HCT116 (cell line): ENCODE measurements at regions not wholly inside any gene's neighbourhood (a gene's known extent, or its start where the extent isn't known, plus 50 kb on each side); places are given as distances from the start of the nearest gene placed in this dataset.

Experiments used
- ATAC-seq: fragments of 200-7000 bp; cut with Tn5 transposase; 2 replicates; pipeline ENCODE4 v1.9.1; 2020; ENCODE audit warnings: mild to moderate bottlenecking, moderate library complexity
- BruUV-seq: library from RNA; stranded (reverse); fragments of 400-500 nt; replicated peaks from 2 replicates; lab custom pipeline; 2021; lab: Mats Ljungman, UMichigan
- CTCF ChIA-PET: fragments of 300-600 bp; sonication (Branson Sonifier 250); formaldehyde crosslinking; loops from one replicate; lab custom pipeline; 2021; ENCODE audit warnings: antibody characterized with exemption; lab: Charles Lee
- POLR2A ChIA-PET: fragments of 300-600, 350-600 bp; sonication (Branson Sonifier 250); formaldehyde crosslinking; loops from one replicate; lab custom pipeline; 2021; ENCODE audit warnings: antibody characterized with exemption; lab: Charles Lee
- RAD21 ChIA-PET, 2 experiments: fragments of 300-600 bp; sonication (Branson Sonifier 250); formaldehyde crosslinking; loops; one replicate each; lab custom pipeline; 2023; ENCODE audit warnings: low total read pairs in 2 of 2; ENCODE audit not compliant: uncharacterized antibody in 2 of 2, unreplicated experiment in 2 of 2, low non-redundant PET in 1 of 2; lab: Charles Lee
- DNase-seq: peaks from one replicate; pipeline ENCODE4 v3.0.0-alpha.2; 2010; ENCODE audit warnings: low read depth, low spot score
- H2AFZ ChIP-seq: fragments of 200-600 bp; shearing (Covaris generic), sonication (generic); 2 replicates; pipeline ENCODE4 v1.6.1; 2017; ENCODE audit warnings: low read depth, mixed run types, mixed read lengths, antibody characterized with exemption, low read length; ENCODE audit not compliant: poor library complexity, severe bottlenecking
- H3K27ac ChIP-seq: 2 replicates; pipeline ENCODE4 v1.5.1; 2012; ENCODE audit warnings: low read depth, low read length
- H3K27me3 ChIP-seq: fragments of 200-600 bp; sonication (generic); 2 replicates; pipeline ENCODE4 v1.6.1; 2016; ENCODE audit warnings: mixed run types, low read length, mixed read lengths; ENCODE audit not compliant: insufficient read depth
- H3K36me3 ChIP-seq, 2 experiments: fragments of 200-500 bp in 1 of 2; fragments of 200-600 bp in 1 of 2; sonication (Bioruptor generic) in 1 of 2; sonication (generic) in 1 of 2; 2 replicates each; pipeline versions ENCODE4 v1.5.1 to v1.6.1; 2014 to 2016; ENCODE audit warnings: low read length in 2 of 2, inconsistent platforms in 1 of 2, mixed read lengths in 1 of 2, mixed run types in 1 of 2; ENCODE audit not compliant: insufficient read depth in 2 of 2, control insufficient read depth in 1 of 2
- H3K4me1 ChIP-seq, 2 experiments: fragments of 200-600 bp in 1 of 2; sonication (generic) in 1 of 2; 2 replicates each; pipeline versions ENCODE4 v1.5.1 to v1.6.1; 2012 to 2017; ENCODE audit warnings: low read length in 2 of 2, inconsistent platforms in 1 of 2, mild to moderate bottlenecking in 1 of 2, mixed read lengths in 1 of 2, mixed run types in 1 of 2, moderate library complexity in 1 of 2; ENCODE audit not compliant: insufficient read depth in 2 of 2, control insufficient read depth in 1 of 2
- H3K4me2 ChIP-seq: fragments of 200-600 bp; sonication (generic); 2 replicates; pipeline ENCODE4 v1.6.1; 2017; ENCODE audit warnings: mixed run types, low read length, mixed read lengths
- H3K4me3 ChIP-seq, 2 experiments: fragments of 200-600 bp in 1 of 2; sonication (generic) in 1 of 2; replicated peaks in 1 of 2; 2 replicates each; pipeline ENCODE4 v1.5.1; 2011 to 2016; ENCODE audit warnings: low read length in 2 of 2, control low read depth in 1 of 2, low read depth in 1 of 2, mild to moderate bottlenecking in 1 of 2, mixed read lengths in 1 of 2, mixed run types in 1 of 2
- H3K79me2 ChIP-seq: fragments of 200-600 bp; sonication (generic); 2 replicates; pipeline ENCODE4 v1.6.1; 2017; ENCODE audit warnings: mild to moderate bottlenecking, mixed run types, low read length, moderate library complexity, mixed read lengths; ENCODE audit not compliant: insufficient read depth
- H3K9ac ChIP-seq: fragments of 200-600 bp; sonication (generic); 2 replicates; pipeline ENCODE4 v1.6.1; 2016; ENCODE audit warnings: low read length, mixed read lengths
- H3K9me2 ChIP-seq: fragments of 200-600 bp; sonication (generic), shearing (Covaris generic); 2 replicates; pipeline ENCODE4 v1.6.1; 2017; ENCODE audit warnings: mixed run types, mild to moderate bottlenecking, moderate library complexity; ENCODE audit not compliant: insufficient read depth
- H3K9me3 ChIP-seq, 2 experiments: fragments of 200-500 bp in 1 of 2; fragments of 200-600 bp in 1 of 2; sonication (Bioruptor generic) in 1 of 2; sonication (generic) in 1 of 2; 2 replicates each; pipeline ENCODE4 v1.6.1; 2014 to 2017; ENCODE audit warnings: low read length in 2 of 2, mixed read lengths in 2 of 2, inconsistent platforms in 1 of 2, low read depth in 1 of 2, mild to moderate bottlenecking in 1 of 2, mixed run types in 1 of 2, moderate library complexity in 1 of 2; ENCODE audit not compliant: control insufficient read depth in 1 of 2, insufficient read depth in 1 of 2
- H4K20me1 ChIP-seq: fragments of 200-600 bp; sonication (generic), shearing (Covaris generic); 2 replicates; pipeline ENCODE4 v1.6.1; 2017; ENCODE audit warnings: mixed run types, mild to moderate bottlenecking, moderate library complexity; ENCODE audit not compliant: insufficient read depth
- ATF3 ChIP-seq: IDR thresholded peaks from 2 replicates; pipeline ENCODE4 v1.6.1; 2012
- CTCF ChIP-seq, 3 experiments: fragments of 200-600 bp in 1 of 3; sonication (generic) in 1 of 3; IDR thresholded peaks in 2 of 3; conservative IDR thresholded peaks in 1 of 3; 2 replicates each; pipeline ENCODE4 v1.5.1; 2012 to 2017; ENCODE audit warnings: low read depth in 2 of 3, low read length in 2 of 3, antibody characterized with exemption in 1 of 3, borderline replicate concordance in 1 of 3, control low read depth in 1 of 3, mild to moderate bottlenecking in 1 of 3, mixed read lengths in 1 of 3, mixed run types in 1 of 3, moderate library complexity in 1 of 3; ENCODE audit not compliant: insufficient read depth in 1 of 3
- EGR1 ChIP-seq: IDR thresholded peaks from 2 replicates; pipeline ENCODE4 v1.6.1; 2012; ENCODE audit warnings: low read depth
- ELF1 ChIP-seq: IDR thresholded peaks from 2 replicates; pipeline ENCODE4 v1.6.1; 2012; ENCODE audit warnings: low read depth, borderline replicate concordance
- EZH2phosphoT487 ChIP-seq: fragments of 200-600 bp; IDR thresholded peaks from 2 replicates; pipeline ENCODE4 v1.6.1; 2018; ENCODE audit warnings: antibody characterized with exemption, borderline replicate concordance
- FOSL1 ChIP-seq: IDR thresholded peaks from 2 replicates; pipeline ENCODE4 v1.6.1; 2012; ENCODE audit warnings: low read depth
- JUND ChIP-seq: IDR thresholded peaks from 2 replicates; pipeline ENCODE4 v1.6.1; 2012
- POLR2A ChIP-seq: IDR thresholded peaks from 2 replicates; pipeline ENCODE4 v1.7.0; 2011; ENCODE audit warnings: borderline replicate concordance; ENCODE audit not compliant: insufficient read depth, insufficient read length; ENCODE audit errors: extremely low read depth
- POLR2AphosphoS5 ChIP-seq: IDR thresholded peaks from 2 replicates; pipeline ENCODE4 v1.6.1; 2011; ENCODE audit warnings: mild to moderate bottlenecking, low read depth, low read length, moderate library complexity
- RAD21 ChIP-seq: IDR thresholded peaks from 2 replicates; pipeline ENCODE4 v1.6.1; 2012; ENCODE audit warnings: low read depth, mild to moderate bottlenecking
- REST ChIP-seq: IDR thresholded peaks from 2 replicates; pipeline ENCODE4 v1.6.1; 2012; ENCODE audit warnings: low read depth
- SRF ChIP-seq: IDR thresholded peaks from 2 replicates; pipeline ENCODE4 v1.6.1; 2012; ENCODE audit warnings: low read depth
- TCF7L2 ChIP-seq: IDR thresholded peaks from 2 replicates; pipeline ENCODE4 v1.7.0; 2011; ENCODE audit warnings: borderline replicate concordance, inconsistent platforms; ENCODE audit not compliant: insufficient read depth, insufficient read length; ENCODE audit errors: extremely low read depth
- YY1 ChIP-seq: IDR thresholded peaks from 2 replicates; pipeline ENCODE4 v1.6.1; 2011; ENCODE audit warnings: low read length, low read depth, moderate library complexity, mild to moderate bottlenecking; ENCODE audit not compliant: insufficient replicate concordance; ENCODE audit errors: extremely low read depth
- ZNF274 ChIP-seq: fragments of 200-500 bp; sonication (Bioruptor generic); IDR thresholded peaks from 2 replicates; pipeline ENCODE4 v1.6.1; 2014; ENCODE audit warnings: mild to moderate bottlenecking, low read depth, low read length, inconsistent platforms
- intact Hi-C: fragments of 100-400 bp; cut with micrococcal nuclease; formaldehyde crosslinking; loops from 2 replicates; pipeline ENCODE4 v1.10.0; 2022

- Histone ChIP-seq H3K36me3 (no peaks in the 10 kb centered on the region), H3K4me1 (no peaks in the 10 kb centered on the region), H3K4me3 (no peak overlapping the region), H4K20me1 (no peaks in the 10 kb centered on the region), H2AFZ (no peak overlapping the region), H3K9ac (no peak overlapping the region), H3K9me2 (no peaks in the 10 kb centered on the region), H3K27me3 (no peaks in the 10 kb centered on the region), H3K9me3 (no peaks in the 10 kb centered on the region; a peak in 2 of 4 replicates), H3K27ac (no peak overlapping the region), H3K79me2 (no peaks in the 10 kb centered on the region), H3K4me2 (no peak overlapping the region)
- no TSS peak for BruUV-seq
- ChIA-PET RAD21 (no interaction called here), CTCF (no interaction called here), POLR2A (no interaction called here)
- intact Hi-C loops, result no loop called here
- DNase-seq (no peak), ATAC-seq (no peak)
- no peak for TF ChIP-seq TCF7L2
- TF ChIP-seq ELF1, result no peak
- TF ChIP-seq ZNF274, result no peak
- no peak for TF ChIP-seq CTCF (IDR thresholded peaks at IDR 0.05 in 2 of 3, conservative IDR thresholded peaks at IDR 0.05 in 1 of 3; ENCODE audit: borderline replicate concordance in 1 of 3, insufficient read depth in 1 of 3, low read depth in 2 of 3, low read length in 2 of 3)
- no peak for TF ChIP-seq SRF
- TF ChIP-seq YY1, result no peak
Observed at GRCh38 chr2:77800410-77800809, 278.2 kb upstream of the LRRTM4 start.

- H2AFZ ChIP-seq, result no peak overlapping the region
- H3K36me3 ChIP-seq, result no peaks in the 10 kb centered on the region
- H3K27me3 ChIP-seq, result no peaks in the 10 kb centered on the region
- peaks cover 0 to 8% of the 10 kb centered on the region in 2 experiments; a peak in 2 of 4 replicates for H3K9me3 ChIP-seq
- H4K20me1 ChIP-seq, result no peaks in the 10 kb centered on the region
- no peak overlapping the region for H3K27ac ChIP-seq
- H3K4me3 ChIP-seq, result no peak overlapping the region
- H3K4me1 ChIP-seq, result no peaks in the 10 kb centered on the region
- ATAC-seq (no peak), DNase-seq (no peak)
- POLR2A ChIA-PET, result no interaction called here
- no peak overlapping the region for H3K4me2 ChIP-seq
- intact Hi-C loops, result no loop called here
- no peaks in the 10 kb centered on the region for H3K9me2 ChIP-seq
- no peak overlapping the region for H3K9ac ChIP-seq
- no TSS peak for BruUV-seq
- CTCF ChIA-PET, result no interaction called here
- no peaks in the 10 kb centered on the region for H3K79me2 ChIP-seq
- RAD21 ChIA-PET, result no interaction called here
- TF ChIP-seq ELF1, result no peak
- no peak for TF ChIP-seq JUND
- TF ChIP-seq REST, result no peak
- no peak for TF ChIP-seq POLR2A
- TF ChIP-seq POLR2AphosphoS5, result no peak
- TF ChIP-seq EZH2phosphoT487, result no peak
- TF ChIP-seq RAD21, result no peak
- no peak for TF ChIP-seq EGR1
- no peak for TF ChIP-seq ATF3
- no peak for TF ChIP-seq FOSL1
- TF ChIP-seq YY1, result no peak
Observed at GRCh38 chr2:77807531-77808215, 285.5 kb upstream of the LRRTM4 start.
